Spinal cord (tissue), 9 donors: ENCODE measurements at regions not wholly inside any gene's neighbourhood (a gene's known extent, or its start where the extent isn't known, plus 50 kb on each side); places are given as distances from the start of the nearest gene placed in this dataset.

Source experiments
- DNase-seq, 6 donors: peaks; one replicate each; pipeline versions ENCODE4 v3.0.0 to v3.0.0-alpha.2; 2013 to 2015; ENCODE audit warnings: low spot score in 6 of 6, low read depth in 4 of 6
- H3K27ac ChIP-seq: one replicate; pipeline ENCODE4 v1.5.1; 2013; ENCODE audit warnings: low read depth, low read length, control low read depth
- H3K27me3 ChIP-seq: one replicate; pipeline ENCODE4 v1.6.1; 2013; ENCODE audit warnings: low read length; ENCODE audit not compliant: control insufficient read depth, insufficient read depth
- H3K36me3 ChIP-seq: one replicate; pipeline ENCODE4 v1.6.1; 2013; ENCODE audit warnings: low read length; ENCODE audit not compliant: control insufficient read depth, insufficient read depth
- H3K4me1 ChIP-seq: one replicate; pipeline ENCODE4 v1.6.1; 2013; ENCODE audit warnings: low read length; ENCODE audit not compliant: control insufficient read depth, insufficient read depth
- H3K4me3 ChIP-seq: one replicate; pipeline ENCODE4 v1.5.1; 2013; ENCODE audit warnings: low read depth, low read length, control low read depth
- H3K9me3 ChIP-seq: one replicate; pipeline ENCODE4 v1.6.1; 2013; ENCODE audit warnings: low read length; ENCODE audit not compliant: control insufficient read depth, insufficient read depth
- whole genome bisulfite sequencing: methylation state at CpG from one replicate; pipeline ENCODE4 v1.1.5; 2013; ENCODE audit warnings: missing lambda C conversion rate; ENCODE audit not compliant: insufficient coverage; 5-methylcytosine and 5-hydroxymethylcytosine counted together
- donor health status: healthy.

- no CpG with 5 or more reads among the region's 1 CpG for WGBS
- no peaks in the 10 kb centered on the region for H3K4me1 ChIP-seq
- DNase-seq: peak in 2 of 6 donors; percentile 1 to 11
- H3K4me3 ChIP-seq: no peak overlapping the region
- no peak overlapping the region for H3K27ac ChIP-seq
- no peaks in the 10 kb centered on the region for H3K36me3 ChIP-seq
- no peaks in the 10 kb centered on the region for H3K27me3 ChIP-seq
- peaks cover 2% of the 10 kb centered on the region for H3K9me3 ChIP-seq
Observed at GRCh38 chr9:23934291-23934906, 108.4 kb upstream of the ELAVL2 start.

GRCh38 chr9:23933348-23933747 lies 107.3 kb upstream of the ELAVL2 start:
- DNase-seq: no peak
- Histone ChIP-seq H3K36me3 (no peaks in the 10 kb centered on the region), H3K9me3 (peaks cover 2% of the 10 kb centered on the region), H3K4me3 (no peak overlapping the region), H3K27me3 (no peaks in the 10 kb centered on the region), H3K27ac (no peak overlapping the region), H3K4me1 (no peaks in the 10 kb centered on the region)
- WGBS: 100% methylated on average over 2 of the region's 2 CpGs

- Histone ChIP-seq H3K36me3 (no peaks in the 10 kb centered on the region), H3K4me1 (no peaks in the 10 kb centered on the region), H3K9me3 (no peaks in the 10 kb centered on the region), H3K4me3 (no peak overlapping the region), H3K27ac (no peak overlapping the region), H3K27me3 (no peaks in the 10 kb centered on the region)
- DNase-seq: no peak
Observed at GRCh38 chr9:23926368-23926767, 100.3 kb upstream of the ELAVL2 start.

GRCh38 chr9:23914431-23915003 lies 88.5 kb upstream of the ELAVL2 start:
- Histone ChIP-seq H3K4me1 (no peaks in the 10 kb centered on the region), H3K4me3 (no peak overlapping the region), H3K27me3 (no peaks in the 10 kb centered on the region), H3K27ac (no peak overlapping the region), H3K9me3 (no peaks in the 10 kb centered on the region), H3K36me3 (no peaks in the 10 kb centered on the region)
- DNase-seq: no peak
- 93% methylated on average over 13 of the region's 17 CpGs for WGBS

- Histone ChIP-seq H3K4me1 (no peaks in the 10 kb centered on the region), H3K4me3 (no peak overlapping the region), H3K27ac (no peak overlapping the region), H3K9me3 (no peaks in the 10 kb centered on the region), H3K36me3 (no peaks in the 10 kb centered on the region), H3K27me3 (no peaks in the 10 kb centered on the region)
- WGBS: no CpG with 5 or more reads among the region's 1 CpG
- no peak for DNase-seq
Observed at GRCh38 chr9:23907343-23907742, 81.3 kb upstream of the ELAVL2 start.

- no CpG with 5 or more reads among the region's 1 CpG for WGBS
- H3K4me3 ChIP-seq: no peak overlapping the region
- H3K27me3 ChIP-seq: no peaks in the 10 kb centered on the region
- no peaks in the 10 kb centered on the region for H3K36me3 ChIP-seq
- no peaks in the 10 kb centered on the region for H3K4me1 ChIP-seq
- H3K9me3 ChIP-seq: peaks cover 2% of the 10 kb centered on the region
- DNase-seq: no peak
- no peak overlapping the region for H3K27ac ChIP-seq
Observed at GRCh38 chr9:23887781-23888180, 61.7 kb upstream of the ELAVL2 start.
